ENCODE measurements at regions not wholly inside any gene's neighbourhood (a gene's known extent, or its start where the extent isn't known, plus 50 kb on each side); places are given as distances from the start of the nearest gene placed in this dataset.

GRCh38 chr9:120161776-120162175 is 418.2 kb downstream of the CDK5RAP2 start:
- TF ChIP-seq ZNF544 (tag by site-specific recombination; IDR thresholded peaks at IDR 0.05) (no peak), ZNF558 (tag by site-specific recombination; IDR thresholded peaks at IDR 0.05) (no peak), CTCF (tag by site-specific recombination; IDR thresholded peaks at IDR 0.05) (no peak), ZBTB10 (tag by site-specific recombination; IDR thresholded peaks at IDR 0.05) (no peak), GFI1B (tag by site-specific recombination; IDR thresholded peaks at IDR 0.05) (no peak), SETDB1 (IDR thresholded peaks at IDR 0.05; ENCODE audit: insufficient read length, low read length) (no peak), ZNF155 (tag by site-specific recombination; IDR thresholded peaks at IDR 0.05) (no peak), ZSCAN5A (tag by site-specific recombination; IDR thresholded peaks at IDR 0.05) (no peak), YY1 (tag by site-specific recombination; IDR thresholded peaks at IDR 0.05) (no peak), PRDM4 (tag by site-specific recombination; IDR thresholded peaks at IDR 0.05) (no peak), ZNF174 (tag by site-specific recombination; IDR thresholded peaks at IDR 0.05) (no peak), ZBTB8A (tag by site-specific recombination; IDR thresholded peaks at IDR 0.05) (no peak), BCL11A (tag by site-specific recombination; IDR thresholded peaks at IDR 0.05; ENCODE audit: low read depth) (no peak), ZFP41 (tag by site-specific recombination; IDR thresholded peaks at IDR 0.05; ENCODE audit: borderline replicate concordance) (no peak)

Measured in HEK293 (cell line).